GM18861 (cell line): ENCODE measurements at regions not wholly inside any gene's neighbourhood (a gene's known extent, or its start where the extent isn't known, plus 50 kb on each side); places are given as distances from the start of the nearest gene placed in this dataset.
"Not testable (repeated sequence)": the region's sequence is repeated elsewhere in the genome, so short reads cannot be mapped to it uniquely, and the experiment has no call there.

Source experiments
- ATAC-seq: cut with Tn5 transposase; IDR thresholded peaks from one replicate; pipeline ENCODE4 v1.9.1; 2021; ENCODE audit not compliant: unreplicated experiment

DNA sequence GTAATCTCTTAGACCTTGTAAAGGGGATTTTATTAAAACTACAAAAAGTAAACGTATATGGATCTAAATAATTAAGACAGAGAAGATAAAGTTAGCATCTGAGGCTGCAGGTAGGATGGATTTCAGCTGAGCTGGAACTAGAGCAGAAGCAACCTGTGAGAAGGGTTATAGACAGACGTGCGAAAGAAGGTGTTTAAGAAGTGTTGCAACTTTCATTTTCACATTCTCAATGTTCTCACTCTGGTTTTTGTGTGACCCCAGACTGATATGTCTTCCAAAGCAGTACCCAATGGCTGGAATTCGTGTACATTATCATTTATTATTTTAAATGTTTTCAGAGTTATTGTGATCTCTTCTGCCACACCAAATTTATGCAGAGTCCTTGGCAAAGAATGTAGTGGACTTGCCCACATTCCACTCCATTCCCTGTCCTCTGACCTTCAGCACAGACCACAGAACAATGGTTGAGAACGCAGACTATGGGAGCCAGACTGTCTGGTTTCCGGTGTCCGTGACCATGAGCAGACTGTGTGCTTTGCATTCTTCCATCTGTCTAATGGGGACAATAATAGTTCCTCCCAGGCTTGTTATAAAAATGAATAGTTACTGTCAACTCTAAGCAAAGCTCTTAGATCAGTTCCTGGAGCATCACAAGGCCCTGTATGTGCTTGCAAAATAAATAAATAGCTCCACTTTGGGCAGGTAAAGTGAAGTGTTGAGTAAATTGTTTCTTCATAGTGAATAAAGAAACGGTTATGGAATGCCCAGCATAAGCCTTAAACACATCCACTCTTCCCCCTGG is 140.6 kb upstream of the SAMSN1 start:
- ATAC-seq: peak; percentile 50

DNA sequence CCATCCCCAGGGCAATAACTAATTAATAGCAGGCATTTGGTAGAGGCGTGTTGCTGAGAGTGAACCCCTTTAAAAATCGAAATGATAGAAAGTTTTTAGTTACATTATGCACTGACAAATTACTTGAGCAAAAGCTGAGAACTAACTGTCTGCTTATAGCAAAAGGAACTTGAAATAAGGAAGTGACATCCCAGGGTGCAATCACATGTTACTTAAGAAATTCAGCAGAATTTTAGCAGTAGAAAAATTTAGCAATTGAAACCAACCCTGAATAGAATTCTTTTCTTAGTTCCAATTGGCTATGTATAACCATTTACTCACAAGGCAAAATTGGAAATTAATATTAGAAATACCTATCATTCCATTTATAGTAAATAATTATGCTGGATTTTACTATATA is 139.5 kb upstream of the SAMSN1 start:
- ATAC-seq: no peak

DNA sequence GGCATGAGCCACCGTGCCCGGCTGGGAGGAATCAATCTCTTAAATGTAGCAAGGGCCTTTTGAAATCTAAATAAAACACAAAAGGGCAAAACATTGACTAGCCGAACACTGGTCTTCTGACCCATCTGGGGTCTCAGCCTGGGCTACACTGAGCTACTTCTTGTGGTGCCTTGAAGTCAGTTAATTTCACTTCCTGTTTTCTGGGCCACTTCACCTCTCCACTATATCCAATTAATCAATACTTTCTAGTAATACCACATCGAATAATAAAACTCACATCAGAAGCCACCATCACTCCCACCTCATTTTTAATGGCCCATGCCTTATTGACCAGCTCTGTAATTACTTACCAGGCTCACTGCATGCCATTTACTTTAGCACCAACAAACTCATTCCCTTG is 138.0 kb upstream of the SAMSN1 start:
- no peak for ATAC-seq

DNA sequence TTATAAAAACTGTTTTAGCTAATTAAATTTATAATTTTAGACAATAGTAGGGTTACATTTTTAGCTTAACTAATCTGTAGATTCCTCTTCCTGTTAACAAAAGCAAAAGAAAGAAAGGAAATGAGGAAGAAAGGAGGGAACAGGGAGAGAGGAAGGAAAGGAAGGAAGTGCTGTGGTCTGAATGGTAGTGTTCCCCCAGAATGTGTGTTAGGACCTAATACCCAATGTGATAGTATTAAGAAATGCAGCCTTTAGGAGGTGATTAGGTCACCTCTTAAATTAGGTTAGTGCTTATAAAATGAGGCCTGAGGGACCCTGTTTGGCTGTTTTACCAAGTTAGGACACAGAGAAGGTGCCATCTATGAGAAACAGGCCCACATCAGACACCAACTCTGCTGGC is 136.9 kb upstream of the SAMSN1 start:
- ATAC-seq: no peak

DNA sequence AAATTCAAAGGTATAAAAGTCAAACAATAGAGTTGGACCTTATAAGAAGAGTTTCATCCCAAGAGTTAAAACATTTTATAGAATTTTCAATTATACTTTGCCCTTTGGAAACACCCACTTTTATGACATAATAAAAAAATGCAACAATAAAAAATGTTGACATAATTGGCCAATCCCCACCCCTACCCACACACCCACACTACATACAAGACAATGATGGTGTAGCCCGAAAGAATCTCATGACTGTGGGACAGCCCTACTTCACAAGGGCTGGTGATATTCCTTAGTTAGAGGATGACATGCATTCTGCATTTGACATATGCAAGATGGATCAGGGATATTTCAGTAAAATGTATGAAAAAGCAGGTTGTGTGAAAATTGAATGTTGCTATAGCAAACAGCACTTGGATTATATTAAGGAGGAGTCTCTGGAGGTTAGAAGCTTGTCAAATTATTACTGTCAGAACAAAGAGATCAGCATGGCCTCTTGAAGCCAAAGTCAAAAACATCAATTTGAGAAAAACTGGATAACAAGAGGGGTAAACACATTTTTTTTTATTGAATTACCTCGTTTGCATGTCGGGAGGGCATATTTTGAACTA is 133.0 kb upstream of the SAMSN1 start:
- no peak for ATAC-seq

DNA sequence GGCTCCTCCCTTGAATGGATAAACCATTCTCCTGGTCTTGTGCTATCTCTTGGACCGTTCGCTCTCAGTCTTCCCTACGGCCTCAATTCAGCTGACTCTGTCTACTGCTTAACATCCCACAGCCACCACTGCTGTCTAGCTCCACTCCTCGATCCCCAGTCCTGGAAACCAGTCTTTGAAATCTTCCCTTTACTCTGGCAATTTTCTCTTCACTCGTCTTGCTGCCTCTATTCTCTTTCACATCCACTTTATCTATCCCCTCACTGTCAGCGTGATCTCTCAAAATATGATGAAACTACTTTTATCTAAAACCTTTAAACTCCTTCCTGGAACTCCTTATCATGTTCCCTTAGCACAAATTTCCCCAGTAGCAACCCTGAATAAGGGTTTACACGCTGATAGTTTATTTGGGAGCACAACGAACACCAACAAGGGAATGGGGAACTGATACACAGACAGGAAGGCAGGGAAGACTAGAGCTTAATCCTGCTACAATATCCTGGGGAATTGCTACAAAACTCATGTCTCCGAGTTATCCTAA is 131.6 kb upstream of the SAMSN1 start:
- no peak for ATAC-seq

DNA sequence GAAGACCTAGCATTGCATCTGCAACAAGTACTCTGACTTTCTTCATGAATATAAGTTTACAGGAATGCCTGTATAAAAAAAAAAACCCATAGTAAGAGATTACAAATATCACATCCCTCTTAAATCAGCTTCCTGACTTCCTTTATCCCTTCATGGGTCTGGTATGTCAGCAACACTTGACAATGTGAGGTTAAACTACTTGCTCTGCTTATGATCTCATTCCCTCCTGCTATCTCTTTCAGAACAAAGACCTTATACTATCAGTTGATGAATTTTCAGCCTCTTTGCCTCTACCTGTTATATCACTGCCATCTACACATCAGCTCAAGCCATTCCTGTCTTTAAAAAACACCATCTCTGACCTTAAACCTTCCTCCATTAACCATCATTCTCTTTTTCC is 130.9 kb upstream of the SAMSN1 start:
- ATAC-seq: no peak

DNA sequence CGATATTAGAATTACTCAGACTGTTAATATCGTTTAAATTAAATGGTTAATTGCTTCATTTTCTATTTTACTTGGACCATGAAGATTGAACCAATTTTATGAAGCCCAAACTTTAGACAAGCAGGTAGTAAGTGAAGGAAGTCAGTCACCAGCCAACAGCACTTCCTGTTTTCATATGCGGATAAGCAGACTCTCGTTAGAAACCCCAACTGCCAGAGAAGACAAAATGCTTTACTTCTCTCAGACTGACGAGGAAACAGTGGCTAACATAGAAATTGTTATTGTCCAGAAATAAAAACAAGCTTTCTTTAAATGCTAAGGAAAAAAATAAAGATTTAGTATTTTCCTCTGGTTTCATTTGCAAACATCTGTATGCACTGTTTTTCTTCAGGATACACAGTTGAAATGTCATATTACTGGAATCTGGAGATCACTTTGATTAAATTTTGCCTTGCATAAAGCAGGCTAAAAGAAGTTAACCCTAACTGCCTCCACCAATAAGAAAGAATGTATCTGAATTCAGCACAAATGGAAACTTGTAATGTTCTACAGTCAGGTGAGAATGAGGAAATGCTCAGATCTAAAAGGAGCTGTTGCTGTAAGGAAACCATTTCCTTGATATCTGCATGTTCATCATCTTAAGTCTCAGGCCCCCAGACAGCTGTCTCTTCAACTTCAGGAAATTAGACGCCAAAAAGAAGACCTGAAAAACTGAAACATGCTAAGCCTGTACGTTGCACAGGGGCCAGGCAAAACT is 129.8 kb upstream of the SAMSN1 start:
- peak; percentile 55 for ATAC-seq

DNA sequence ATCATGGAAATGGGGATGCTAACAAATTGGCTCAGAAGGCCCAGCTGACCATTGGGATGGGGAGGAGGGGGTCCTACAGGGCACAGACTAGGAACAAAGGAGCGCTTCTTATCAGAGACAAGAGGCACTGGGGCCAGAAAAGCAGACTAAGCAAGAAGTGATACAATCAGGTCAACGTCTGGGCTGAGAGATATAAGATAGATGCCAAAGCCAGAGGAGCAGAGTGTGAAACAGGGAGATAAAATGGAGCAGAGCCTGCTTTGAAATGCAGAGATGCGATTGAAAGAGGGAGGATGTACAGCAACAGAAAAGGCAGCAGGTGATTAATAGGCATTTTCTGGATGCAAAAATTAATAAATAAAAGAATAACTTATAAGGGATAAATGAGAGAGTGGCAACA is 127.5 kb upstream of the SAMSN1 start:
- ATAC-seq: no peak

DNA sequence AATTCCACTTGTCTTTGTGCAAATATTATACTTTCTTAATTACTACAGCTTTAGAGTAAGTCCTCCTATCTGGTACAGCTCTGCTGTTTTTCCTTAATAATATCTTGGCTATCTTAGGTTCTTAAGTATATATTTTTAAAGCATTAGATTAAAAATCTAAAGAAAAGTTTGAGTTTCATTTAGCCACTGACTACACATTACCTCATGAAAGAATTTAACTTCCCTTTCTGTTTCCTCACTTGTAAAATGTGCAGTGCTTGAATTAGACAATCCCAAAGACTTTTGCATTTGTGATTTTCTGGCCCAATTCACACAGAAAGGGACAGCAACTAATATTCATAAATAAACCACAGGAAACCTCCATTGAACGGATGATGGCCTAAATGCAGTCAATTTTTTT is 126.4 kb upstream of the SAMSN1 start:
- ATAC-seq: no peak

DNA sequence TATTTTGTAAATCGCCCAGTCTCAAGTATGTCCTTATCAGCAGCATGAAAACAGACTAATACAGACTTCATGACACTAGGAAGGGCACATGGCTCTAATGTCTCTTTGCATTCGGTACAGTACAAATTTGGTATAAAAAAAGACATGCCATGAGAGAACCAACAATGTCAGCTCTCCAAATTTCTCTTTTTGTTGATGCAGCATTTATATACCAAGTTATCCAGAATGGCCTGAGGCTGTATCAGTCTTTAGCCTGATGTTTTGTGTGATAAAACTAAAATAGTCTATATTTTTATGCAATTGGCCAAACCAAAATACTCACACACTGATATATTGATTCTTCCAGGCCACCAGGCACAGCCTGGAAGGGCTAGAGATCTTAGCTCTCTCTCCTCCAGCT is 124.3 kb upstream of the SAMSN1 start:
- ATAC-seq: no peak

DNA sequence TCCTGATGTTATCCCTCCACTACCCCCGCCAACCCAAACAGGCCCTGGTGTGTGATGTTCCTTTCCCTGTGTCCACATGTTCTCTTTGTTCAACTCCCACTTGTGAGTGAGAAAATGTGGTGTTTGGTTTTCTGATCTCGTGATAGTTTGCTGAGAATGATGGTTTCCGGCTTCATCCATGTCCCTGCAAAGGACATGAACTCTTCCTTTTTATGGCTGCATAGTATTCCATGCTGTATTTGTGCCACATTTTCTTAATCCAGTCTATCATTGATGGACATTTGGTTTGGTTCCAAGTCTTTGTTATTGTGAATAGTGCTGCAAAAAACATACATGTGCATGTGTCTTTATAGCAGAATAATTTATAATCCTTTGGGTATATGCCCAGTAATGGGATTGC is 123.0 kb upstream of the SAMSN1 start:
- not testable (repeated sequence) for ATAC-seq

DNA sequence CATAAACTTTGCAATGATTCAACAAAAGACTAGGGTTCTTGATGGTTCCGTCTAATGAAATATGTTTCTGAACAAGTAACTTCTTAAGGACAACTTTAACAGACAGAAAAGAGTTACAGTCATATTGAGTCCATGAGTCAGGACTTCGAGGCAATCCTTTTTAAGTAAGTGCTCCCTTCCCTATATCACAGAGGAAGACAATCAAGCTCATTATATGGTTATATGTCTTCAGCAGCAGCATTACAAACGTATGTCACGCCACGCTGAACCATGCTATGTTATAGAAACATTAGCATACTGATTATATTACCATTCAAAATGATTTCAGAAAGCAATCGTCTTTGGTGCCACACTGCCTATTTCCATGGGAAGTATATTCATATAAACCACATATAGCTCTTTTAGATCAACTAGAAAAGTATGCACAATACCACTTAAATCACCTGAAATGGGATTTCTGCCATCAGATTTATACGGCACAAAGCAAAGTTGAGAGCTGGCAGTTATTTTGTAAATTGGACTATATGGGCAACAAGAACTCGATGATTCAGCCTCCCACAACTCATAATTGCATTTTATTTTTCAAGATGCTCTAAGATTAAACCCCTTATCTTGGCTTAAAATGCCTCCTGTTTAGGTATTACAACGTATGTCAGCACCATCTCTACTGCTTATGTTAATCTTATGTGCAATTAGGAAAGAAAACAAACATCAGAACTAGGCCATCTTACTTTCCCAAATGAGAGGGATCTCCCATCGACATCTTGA is 111.3 kb upstream of the SAMSN1 start:
- ATAC-seq: no peak

DNA sequence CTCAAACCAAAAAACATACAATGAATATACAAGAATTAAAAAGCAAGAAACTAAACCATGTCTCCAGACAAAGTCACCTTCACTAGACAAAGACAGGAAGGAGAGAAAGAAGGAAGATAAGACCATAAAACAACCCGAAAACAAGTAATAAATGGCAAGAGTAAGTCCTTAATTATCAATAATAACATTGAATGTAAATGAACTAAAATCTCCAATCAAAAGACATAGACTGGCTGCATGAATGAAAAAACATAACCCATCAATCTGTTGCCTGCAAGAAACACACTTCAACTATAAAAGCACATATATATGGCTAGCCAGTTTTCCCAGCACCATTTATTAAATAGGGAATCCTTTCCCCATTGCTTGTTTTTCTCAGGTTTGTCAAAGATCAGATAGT is 100.8 kb upstream of the SAMSN1 start:
- no peak for ATAC-seq

DNA sequence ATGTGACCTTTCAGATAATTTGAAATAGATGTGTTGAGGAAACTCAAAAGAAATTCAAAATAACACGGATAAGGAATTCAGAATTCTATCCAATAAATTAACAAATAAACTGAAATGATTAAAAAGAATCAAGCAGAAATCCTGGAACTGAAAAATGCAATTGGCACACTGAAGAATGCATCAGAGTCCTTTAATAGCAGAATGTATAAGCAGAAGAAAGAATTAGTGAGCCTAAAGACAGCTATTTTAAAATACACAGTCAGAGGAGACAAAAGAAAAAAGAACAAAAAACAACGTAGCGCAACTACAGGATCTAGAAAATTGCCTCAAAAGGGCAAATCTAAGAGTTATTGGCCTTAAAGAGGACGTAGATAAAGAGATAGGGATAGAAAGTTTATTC is 99.6 kb upstream of the SAMSN1 start:
- ATAC-seq: no peak

DNA sequence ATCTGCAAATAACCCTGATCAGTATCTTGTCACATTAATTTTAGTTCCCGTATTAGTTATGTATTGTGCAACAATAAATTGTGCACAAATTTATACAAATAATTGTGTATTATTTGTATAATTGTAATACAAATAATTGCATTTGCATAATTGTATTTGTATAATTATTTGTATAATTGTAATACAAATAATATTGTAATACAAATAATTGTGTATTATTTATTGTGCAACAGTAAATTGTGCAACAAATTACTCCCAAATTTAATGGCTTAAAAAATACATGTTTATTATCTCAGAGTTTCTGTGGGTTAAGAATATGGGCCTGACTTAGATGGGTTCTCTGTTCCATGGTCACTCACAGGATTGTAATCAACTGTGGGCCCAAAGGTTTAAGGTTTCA is 86.2 kb upstream of the SAMSN1 start:
- no peak for ATAC-seq

DNA sequence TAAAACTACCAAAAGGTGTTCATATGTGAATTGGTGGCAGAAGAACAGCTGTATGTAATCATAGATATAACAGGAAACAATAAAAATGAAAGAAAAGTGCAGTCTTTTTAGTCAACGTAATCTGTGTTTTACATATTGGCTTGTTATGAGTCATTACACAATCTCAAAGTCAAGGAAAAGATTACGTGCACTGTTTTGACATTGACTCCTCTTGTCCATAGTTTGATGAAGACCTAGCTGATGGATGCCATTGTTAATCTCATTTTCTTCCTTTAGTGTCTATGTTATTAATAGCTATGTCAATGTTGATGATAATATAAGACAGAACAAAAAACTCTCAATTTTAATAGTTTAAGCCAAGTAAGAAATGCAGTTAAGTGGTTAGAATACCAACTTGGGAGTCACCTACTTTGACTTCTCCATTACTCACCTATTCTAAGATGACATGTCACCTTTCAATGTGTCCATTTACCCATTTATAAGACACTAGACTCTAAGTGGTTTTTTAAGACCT is 84.5 kb upstream of the SAMSN1 start:
- ATAC-seq: peak; percentile 78

DNA sequence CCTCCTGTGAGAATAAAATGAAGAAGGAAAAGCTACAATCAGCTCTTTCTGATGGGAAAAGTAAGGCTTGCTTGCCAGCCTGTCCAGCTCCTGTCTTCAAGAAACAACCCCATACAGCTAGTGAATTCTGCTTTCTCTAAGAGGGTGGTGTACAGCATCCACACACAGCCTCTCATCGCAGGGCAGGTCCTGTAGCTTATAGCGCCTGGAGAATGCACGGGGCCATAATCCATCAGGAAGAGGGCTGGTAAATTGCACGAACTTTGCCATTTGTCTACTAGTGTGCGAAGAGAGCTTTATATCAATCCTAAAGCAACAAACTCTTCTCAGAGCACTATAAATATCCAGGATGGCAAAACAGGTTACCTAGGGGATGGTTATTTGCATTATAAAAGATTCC is 83.3 kb upstream of the SAMSN1 start:
- no peak for ATAC-seq

DNA sequence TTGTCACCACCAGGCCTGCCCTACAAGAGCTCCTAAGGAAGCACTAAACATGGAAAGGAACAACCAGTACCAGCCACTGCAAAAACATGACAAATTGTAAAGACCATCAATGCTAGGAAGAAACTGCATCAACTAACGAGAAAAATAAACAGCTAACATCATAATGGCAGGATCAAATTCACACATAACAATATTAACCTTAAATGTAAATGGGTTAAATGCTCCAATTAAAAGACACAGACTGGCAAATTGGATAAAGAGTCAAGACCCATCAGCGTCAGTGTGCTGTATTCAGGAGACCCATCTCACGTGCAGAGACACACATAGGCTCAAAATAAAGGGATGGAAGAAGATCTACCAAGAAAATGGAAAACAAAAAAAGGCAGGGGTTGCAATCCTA is 77.0 kb upstream of the SAMSN1 start:
- not testable (repeated sequence) for ATAC-seq

DNA sequence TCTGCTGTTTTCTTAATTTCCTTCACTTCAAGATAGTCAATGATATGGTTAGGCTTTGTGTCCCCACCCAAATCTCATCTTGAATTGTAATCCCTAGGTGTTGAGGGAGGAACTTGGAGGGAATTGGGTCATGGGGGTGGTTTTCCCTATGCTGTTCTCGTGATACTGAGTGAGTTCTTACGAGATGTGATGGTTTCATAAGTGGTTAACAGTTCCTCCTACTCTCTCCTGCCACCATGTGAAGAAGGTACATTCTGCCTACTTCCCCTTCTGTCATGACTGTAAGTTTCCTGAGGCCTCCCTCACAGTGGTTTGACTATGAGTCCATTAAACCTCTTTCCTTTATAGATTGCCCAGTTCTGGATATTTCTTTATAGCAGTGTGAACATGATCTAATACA is 74.0 kb upstream of the SAMSN1 start:
- no peak for ATAC-seq

DNA sequence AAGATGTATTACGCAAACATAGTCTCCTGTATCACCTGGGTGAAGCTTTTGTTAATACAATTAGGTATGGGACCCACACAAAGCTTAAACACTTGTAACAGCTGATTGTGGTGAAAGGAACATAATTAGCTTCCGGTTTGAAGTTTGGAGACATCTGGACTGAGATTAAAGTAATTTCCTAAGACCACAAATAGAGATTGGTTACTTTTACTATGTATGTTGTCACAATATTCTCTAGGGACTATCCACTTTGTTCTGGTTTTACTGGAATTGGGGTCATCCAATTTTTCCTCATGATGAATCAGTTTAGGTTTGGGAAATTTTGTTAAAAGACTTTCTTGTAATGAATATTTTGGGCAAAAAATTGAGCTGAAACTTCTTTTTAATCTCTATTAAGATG is 71.8 kb upstream of the SAMSN1 start:
- ATAC-seq: no peak
